ENCODE measurements at regions not wholly inside any gene's neighbourhood (a gene's known extent, or its start where the extent isn't known, plus 50 kb on each side); places are given as distances from the start of the nearest gene placed in this dataset.
A peak's percentile ranks its signal among the peaks of the same experiment; 100 is the strongest.
"Not testable (repeated sequence)": the region's sequence is repeated elsewhere in the genome, so short reads cannot be mapped to it uniquely, and the experiment has no call there.

- no peak for DNase-seq (ENCODE audit: low read depth)
- H3K4me3 ChIP-seq (ENCODE audit: low read depth, low read length), result no peak overlapping the region
These were observed 324.1 kb upstream of the CADM2 start for GRCh38 chr3:84634668-84635067.

GRCh38 chr3:84637272-84637671 is 321.5 kb upstream of the CADM2 start:
- DNase-seq (ENCODE audit: low read depth), result no peak
- H3K4me3 ChIP-seq (ENCODE audit: low read depth, low read length), result no peak overlapping the region

GRCh38 chr3:84666468-84666867 is 292.3 kb upstream of the CADM2 start:
- no peak for DNase-seq (ENCODE audit: low read depth)

GRCh38 chr3:84679211-84679610 is 279.6 kb upstream of the CADM2 start:
- DNase-seq (ENCODE audit: low read depth), result no peak
- H3K4me3 ChIP-seq (ENCODE audit: low read depth, low read length), result no peak overlapping the region

More at GRCh38 chr3:84666468-84666867, 292.3 kb upstream of the CADM2 start:
- H3K4me3 ChIP-seq (ENCODE audit: low read depth, low read length), result no peak overlapping the region

- DNase-seq (ENCODE audit: low read depth), result no peak
- no peak overlapping the region for H3K4me3 ChIP-seq (ENCODE audit: low read depth, low read length)
These were observed 278.1 kb upstream of the CADM2 start for GRCh38 chr3:84680700-84681099.

GRCh38 chr3:84683493-84683892 is 275.3 kb upstream of the CADM2 start:
- H3K4me3 ChIP-seq (ENCODE audit: low read depth, low read length), result no peak overlapping the region
- no peak for DNase-seq (ENCODE audit: low read depth)

- H3K4me3 ChIP-seq (ENCODE audit: low read depth, low read length), result no peak overlapping the region
- no peak for DNase-seq (ENCODE audit: low read depth)
These were observed 273.3 kb upstream of the CADM2 start for GRCh38 chr3:84685467-84685866.

- H3K4me3 ChIP-seq (ENCODE audit: low read depth, low read length), result no peak overlapping the region
These were observed 266.5 kb upstream of the CADM2 start for GRCh38 chr3:84692261-84692660.

GRCh38 chr3:84710288-84710687 is 248.5 kb upstream of the CADM2 start:
- not testable (repeated sequence) for H3K4me3 ChIP-seq (ENCODE audit: low read depth, low read length); DNase-seq (ENCODE audit: low read depth)

More at GRCh38 chr3:84692261-84692660, 266.5 kb upstream of the CADM2 start:
- DNase-seq (ENCODE audit: low read depth), result no peak

GRCh38 chr3:84717894-84718293 is 240.9 kb upstream of the CADM2 start:
- no peak for DNase-seq (ENCODE audit: low read depth)
- H3K4me3 ChIP-seq (ENCODE audit: low read depth, low read length), result no peak overlapping the region

- DNase-seq (ENCODE audit: low read depth), result peak; percentile 99
These were observed 233.9 kb upstream of the CADM2 start for GRCh38 chr3:84724877-84725276.

GRCh38 chr3:84727616-84728015 is 231.2 kb upstream of the CADM2 start:
- DNase-seq (ENCODE audit: low read depth), result peak; percentile 23
- no peak overlapping the region for H3K4me3 ChIP-seq (ENCODE audit: low read depth, low read length)

More at GRCh38 chr3:84724877-84725276, 233.9 kb upstream of the CADM2 start:
- H3K4me3 ChIP-seq (ENCODE audit: low read depth, low read length), result no peak overlapping the region

- DNase-seq (ENCODE audit: low read depth); H3K4me3 ChIP-seq (ENCODE audit: low read depth, low read length): not testable (repeated sequence)
These were observed 224.1 kb upstream of the CADM2 start for GRCh38 chr3:84734731-84735130.

GRCh38 chr3:84738086-84738485 is 220.7 kb upstream of the CADM2 start:
- no peak overlapping the region for H3K4me3 ChIP-seq (ENCODE audit: low read depth, low read length)
- DNase-seq (ENCODE audit: low read depth), result no peak

- DNase-seq (ENCODE audit: low read depth), result no peak
- no peak overlapping the region for H3K4me3 ChIP-seq (ENCODE audit: low read depth, low read length)
These were observed 215.8 kb upstream of the CADM2 start for GRCh38 chr3:84742915-84743425.

GRCh38 chr3:84744130-84744529 is 214.7 kb upstream of the CADM2 start:
- H3K4me3 ChIP-seq (ENCODE audit: low read depth, low read length), result no peak overlapping the region
- no peak for DNase-seq (ENCODE audit: low read depth)

- no peak overlapping the region for H3K4me3 ChIP-seq (ENCODE audit: low read depth, low read length)
- no peak for DNase-seq (ENCODE audit: low read depth)
These were observed 202.9 kb upstream of the CADM2 start for GRCh38 chr3:84755860-84756259.

- H3K4me3 ChIP-seq (ENCODE audit: low read depth, low read length), result no peak overlapping the region
- no peak for DNase-seq (ENCODE audit: low read depth)
These were observed 199.4 kb upstream of the CADM2 start for GRCh38 chr3:84759361-84759760.

GRCh38 chr3:84772841-84773240 is 185.9 kb upstream of the CADM2 start:
- DNase-seq (ENCODE audit: low read depth), result no peak
- no peak overlapping the region for H3K4me3 ChIP-seq (ENCODE audit: low read depth, low read length)

GRCh38 chr3:84783281-84783680 is 175.5 kb upstream of the CADM2 start:
- H3K4me3 ChIP-seq (ENCODE audit: low read depth, low read length), result no peak overlapping the region
- DNase-seq (ENCODE audit: low read depth), result no peak

GRCh38 chr3:84789961-84790360 is 168.8 kb upstream of the CADM2 start:
- H3K4me3 ChIP-seq (ENCODE audit: low read depth, low read length), result no peak overlapping the region
- no peak for DNase-seq (ENCODE audit: low read depth)

GRCh38 chr3:84806958-84807357 is 151.8 kb upstream of the CADM2 start:
- no peak overlapping the region for H3K4me3 ChIP-seq (ENCODE audit: low read depth, low read length)
- no peak for DNase-seq (ENCODE audit: low read depth)

All from skeletal muscle cell (primary cell).